Endodermal cell (in vitro differentiated cells): ENCODE measurements at regions not wholly inside any gene's neighbourhood (a gene's known extent, or its start where the extent isn't known, plus 50 kb on each side); places are given as distances from the start of the nearest gene placed in this dataset.

ENCODE experiments used
- DNase-seq: peaks from one replicate; pipeline ENCODE4 v3.0.0-alpha.2; 2017
- H3K27ac ChIP-seq: 2 replicates; pipeline ENCODE4 v1.5.1; 2013; ENCODE audit warnings: mild to moderate bottlenecking, low read depth, low read length, moderate library complexity
- H3K27me3 ChIP-seq: 2 replicates; pipeline ENCODE4 v1.6.1; 2013; ENCODE audit warnings: mild to moderate bottlenecking, low read length, moderate library complexity; ENCODE audit not compliant: insufficient read depth, control insufficient read depth, poor library complexity, severe bottlenecking
- H3K36me3 ChIP-seq: 2 replicates; pipeline ENCODE4 v1.7.0; 2013; ENCODE audit warnings: mild to moderate bottlenecking, low read length, moderate library complexity; ENCODE audit not compliant: control insufficient read depth, insufficient read depth
- H3K4me1 ChIP-seq: one replicate; pipeline ENCODE4 v1.7.0; 2013; ENCODE audit warnings: low read length; ENCODE audit not compliant: control insufficient read depth, insufficient read depth
- H3K4me3 ChIP-seq: 2 replicates; pipeline ENCODE4 v1.5.1; 2013; ENCODE audit warnings: mild to moderate bottlenecking, low read length, moderate library complexity
- H3K9ac ChIP-seq: 2 replicates; pipeline ENCODE4 v1.6.1; 2013; ENCODE audit warnings: mild to moderate bottlenecking, low read length, moderate library complexity; ENCODE audit not compliant: poor library complexity, severe bottlenecking; ENCODE audit errors: extremely low read depth
- H3K9me3 ChIP-seq: 2 replicates; pipeline ENCODE4 v1.6.1; 2013; ENCODE audit warnings: mild to moderate bottlenecking, low read length, moderate library complexity; ENCODE audit not compliant: control insufficient read depth
- H3K27ac Mint-ChIP-seq: 2 replicates; pipeline ENCODE4 v1.8.0; 2020; ENCODE audit warnings: mixed read lengths
- H3K27me3 Mint-ChIP-seq: 2 replicates; pipeline ENCODE4 v1.8.0; 2021; ENCODE audit warnings: mild to moderate bottlenecking, mixed read lengths; ENCODE audit not compliant: insufficient read depth
- H3K36me3 Mint-ChIP-seq: 2 replicates; pipeline ENCODE4 v1.8.0; 2020; ENCODE audit warnings: low read depth, mixed read lengths
- H3K4me1 Mint-ChIP-seq: 2 replicates; pipeline ENCODE4 v1.8.0; 2020; ENCODE audit warnings: mixed read lengths
- H3K4me3 Mint-ChIP-seq: 2 replicates; pipeline ENCODE4 v1.8.0; 2020; ENCODE audit warnings: mild to moderate bottlenecking, moderate library complexity, mixed read lengths
- H3K9me3 Mint-ChIP-seq: 2 replicates; pipeline ENCODE4 v1.8.0; 2020; ENCODE audit warnings: mild to moderate bottlenecking, mixed read lengths
- WGBS, 2 experiments: methylation state at CpG; one replicate each; pipeline versions ENCODE4 v1.1.5 to v1.1.7; 2013; ENCODE audit warnings: missing lambda C conversion rate in 2 of 2, mixed read lengths in 1 of 2; ENCODE audit not compliant: insufficient coverage in 1 of 2, insufficient read length in 1 of 2; 5-methylcytosine and 5-hydroxymethylcytosine counted together
- TF ChIP-seq, protein P1 (sequence below): fragments of 200-600 bp; sonication (generic); conservative IDR thresholded peaks from 2 replicates; pipeline ENCODE4 v1.5.0; 2021; ENCODE audit warnings: antibody characterized with exemption, mild to moderate bottlenecking

DNA sequence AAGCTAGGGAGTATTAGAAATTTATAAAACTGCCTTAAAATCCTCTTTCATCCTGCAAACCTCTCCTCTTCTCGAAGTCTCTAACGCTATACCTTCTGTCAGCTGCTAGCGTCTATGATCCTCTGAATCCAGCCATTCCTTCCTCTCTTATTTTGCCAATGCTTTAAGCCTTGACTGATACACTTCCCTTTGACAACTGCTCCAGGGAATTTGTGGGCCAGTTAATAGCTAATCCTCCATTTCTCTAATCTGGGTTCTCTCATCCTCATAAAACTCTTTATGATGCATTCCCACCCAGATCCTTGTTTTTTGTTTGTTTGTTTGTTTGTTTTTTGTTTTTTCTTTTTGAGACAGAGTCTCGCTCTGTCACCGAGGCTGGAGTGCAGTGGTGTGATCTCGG is 293.6 kb upstream of the PUDP start:
- H3K27me3 Mint-ChIP-seq: peaks cover 6% of the 10 kb centered on the region
- no peak for DNase-seq
- TF ChIP-seq, protein P1, sequence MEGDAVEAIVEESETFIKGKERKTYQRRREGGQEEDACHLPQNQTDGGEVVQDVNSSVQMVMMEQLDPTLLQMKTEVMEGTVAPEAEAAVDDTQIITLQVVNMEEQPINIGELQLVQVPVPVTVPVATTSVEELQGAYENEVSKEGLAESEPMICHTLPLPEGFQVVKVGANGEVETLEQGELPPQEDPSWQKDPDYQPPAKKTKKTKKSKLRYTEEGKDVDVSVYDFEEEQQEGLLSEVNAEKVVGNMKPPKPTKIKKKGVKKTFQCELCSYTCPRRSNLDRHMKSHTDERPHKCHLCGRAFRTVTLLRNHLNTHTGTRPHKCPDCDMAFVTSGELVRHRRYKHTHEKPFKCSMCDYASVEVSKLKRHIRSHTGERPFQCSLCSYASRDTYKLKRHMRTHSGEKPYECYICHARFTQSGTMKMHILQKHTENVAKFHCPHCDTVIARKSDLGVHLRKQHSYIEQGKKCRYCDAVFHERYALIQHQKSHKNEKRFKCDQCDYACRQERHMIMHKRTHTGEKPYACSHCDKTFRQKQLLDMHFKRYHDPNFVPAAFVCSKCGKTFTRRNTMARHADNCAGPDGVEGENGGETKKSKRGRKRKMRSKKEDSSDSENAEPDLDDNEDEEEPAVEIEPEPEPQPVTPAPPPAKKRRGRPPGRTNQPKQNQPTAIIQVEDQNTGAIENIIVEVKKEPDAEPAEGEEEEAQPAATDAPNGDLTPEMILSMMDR: no peak
- H3K4me1 ChIP-seq: no peaks in the 10 kb centered on the region
- H3K9ac ChIP-seq: no peak overlapping the region
- no peaks in the 10 kb centered on the region for H3K9me3 ChIP-seq
- H3K27me3 ChIP-seq: no peaks in the 10 kb centered on the region
- H3K4me3 ChIP-seq: no peak overlapping the region
- H3K4me3 Mint-ChIP-seq: no peak overlapping the region
- 90 to 91% methylated on average over 2 to 6 of the region's 6 CpGs for WGBS, 2 experiments
- H3K27ac Mint-ChIP-seq: no peak overlapping the region
- H3K4me1 Mint-ChIP-seq: no peaks in the 10 kb centered on the region
- no peaks in the 10 kb centered on the region for H3K9me3 Mint-ChIP-seq
- H3K36me3 Mint-ChIP-seq: no peaks in the 10 kb centered on the region
- H3K36me3 ChIP-seq: no peaks in the 10 kb centered on the region
- H3K27ac ChIP-seq: no peak overlapping the region

DNA sequence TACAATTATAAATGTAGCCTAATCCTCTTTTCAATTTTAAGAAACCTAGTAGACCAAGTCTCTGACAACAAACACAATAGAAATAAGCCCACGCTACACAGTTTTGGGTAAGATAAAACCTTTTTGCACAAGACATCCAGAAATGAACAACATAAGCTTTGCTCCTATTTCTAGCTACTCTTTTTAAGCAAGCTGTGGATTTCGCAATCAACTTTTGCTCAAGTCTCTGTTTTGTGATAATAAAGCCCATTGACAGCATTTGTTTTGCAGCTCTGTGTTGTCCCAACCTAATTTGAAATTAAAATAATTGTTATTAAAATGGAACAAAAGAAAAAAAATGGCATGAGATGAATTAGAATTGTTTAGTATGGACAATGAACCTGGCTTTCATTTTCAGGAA is 287.9 kb upstream of the PUDP start:
- Histone ChIP-seq H3K27me3 (no peaks in the 10 kb centered on the region), H3K27ac (no peak overlapping the region), H3K4me1 (no peaks in the 10 kb centered on the region), H3K9me3 (peaks cover 4% of the 10 kb centered on the region), H3K9ac (no peak overlapping the region), H3K36me3 (no peaks in the 10 kb centered on the region), H3K4me3 (no peak overlapping the region)
- peaks cover 8% of the 10 kb centered on the region for H3K4me1 Mint-ChIP-seq
- H3K27me3 Mint-ChIP-seq: no peaks in the 10 kb centered on the region
- DNase-seq: no peak
- WGBS, 2 experiments: 98% methylated on average over 2 of the region's 2 CpGs; no CpG with 5 or more reads in 1 of the 2 experiments
- H3K9me3 Mint-ChIP-seq: peaks cover 5% of the 10 kb centered on the region
- no peak overlapping the region for H3K27ac Mint-ChIP-seq
- no peak overlapping the region for H3K4me3 Mint-ChIP-seq
- TF ChIP-seq, protein P1: no peak
- no peaks in the 10 kb centered on the region for H3K36me3 Mint-ChIP-seq

DNA sequence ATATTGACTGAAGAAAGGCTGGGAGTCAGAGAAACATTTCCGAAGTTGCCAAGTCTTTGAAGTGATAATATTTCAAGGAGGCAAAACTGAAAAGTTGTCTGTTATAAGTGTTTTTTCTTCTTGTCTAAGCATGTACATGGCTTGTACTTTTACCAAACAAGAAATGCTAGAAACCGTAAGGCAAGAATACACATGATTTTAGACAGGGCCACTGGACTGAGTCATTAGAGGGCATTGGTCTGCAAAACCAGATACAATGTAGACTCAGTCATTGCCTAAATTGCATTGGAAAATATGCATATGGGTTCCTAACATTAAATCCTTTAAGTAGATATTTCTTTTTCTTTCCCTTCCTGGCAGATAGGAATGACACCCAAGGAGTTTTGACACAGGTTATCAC is 284.9 kb upstream of the PUDP start:
- WGBS, 2 experiments: 97% methylated on average over 2 of the region's 2 CpGs; no CpG with 5 or more reads in 1 of the 2 experiments
- H3K4me3 Mint-ChIP-seq: no peak overlapping the region
- DNase-seq: no peak

More for the DNA sequence above, 284.9 kb upstream of the PUDP start:
- Histone ChIP-seq H3K27ac (no peak overlapping the region), H3K36me3 (no peaks in the 10 kb centered on the region), H3K9me3 (peaks cover 4% of the 10 kb centered on the region), H3K9ac (no peak overlapping the region), H3K27me3 (no peaks in the 10 kb centered on the region), H3K4me3 (no peak overlapping the region), H3K4me1 (no peaks in the 10 kb centered on the region)
- H3K36me3 Mint-ChIP-seq: no peaks in the 10 kb centered on the region
- TF ChIP-seq, protein P1: no peak
- peaks cover 3% of the 10 kb centered on the region for H3K27me3 Mint-ChIP-seq
- H3K4me1 Mint-ChIP-seq: peaks cover 8% of the 10 kb centered on the region
- H3K27ac Mint-ChIP-seq: no peak overlapping the region
- peaks cover 5% of the 10 kb centered on the region for H3K9me3 Mint-ChIP-seq
